AG08396 (cell line): ENCODE measurements at regions not wholly inside any gene's neighbourhood (a gene's known extent, or its start where the extent isn't known, plus 50 kb on each side); places are given as distances from the start of the nearest gene placed in this dataset.
"Not testable (repeated sequence)": the region's sequence is repeated elsewhere in the genome, so short reads cannot be mapped to it uniquely, and the experiment has no call there.

Source experiments
- DNase-seq: peaks from one replicate; pipeline ENCODE4 v3.0.0; 2012; ENCODE audit warnings: low spot score, mixed read lengths

GRCh38 chr10:100664316-100665149, 80.8 kb upstream of the PAX2 start:
- DNase-seq: no peak

GRCh38 chr10:100666634-100667033, 78.7 kb upstream of the PAX2 start:
- DNase-seq: not testable (repeated sequence)

GRCh38 chr10:100669616-100670015, 75.8 kb upstream of the PAX2 start:
- no peak for DNase-seq

GRCh38 chr10:100670368-100670767, 75.0 kb upstream of the PAX2 start:
- no peak for DNase-seq

GRCh38 chr10:100670828-100671479, 74.4 kb upstream of the PAX2 start:
- DNase-seq: peak; percentile 82

- DNase-seq: no peak
Measured at GRCh38 chr10:100672199-100672598, 73.2 kb upstream of the PAX2 start.

- no peak for DNase-seq
Measured at GRCh38 chr10:100677290-100677945, 68.0 kb upstream of the PAX2 start.

- no peak for DNase-seq
Measured at GRCh38 chr10:100679327-100679726, 66.1 kb upstream of the PAX2 start.

GRCh38 chr10:100683004-100683403, 62.4 kb upstream of the PAX2 start:
- no peak for DNase-seq

GRCh38 chr10:100683545-100684300, 61.7 kb upstream of the PAX2 start:
- no peak for DNase-seq

- DNase-seq: no peak
Measured at GRCh38 chr10:100684688-100685235, 60.6 kb upstream of the PAX2 start.

- DNase-seq: no peak
Measured at GRCh38 chr10:100685331-100685730, 60.1 kb upstream of the PAX2 start.

- no peak for DNase-seq
Measured at GRCh38 chr10:100687143-100688003, 58.0 kb upstream of the PAX2 start.

GRCh38 chr10:100688201-100688600, 57.2 kb upstream of the PAX2 start:
- DNase-seq: no peak

GRCh38 chr10:100693821-100694220, 51.6 kb upstream of the PAX2 start:
- no peak for DNase-seq
